Vagina (tissue), 2 donors: ENCODE measurements at regions not wholly inside any gene's neighbourhood (a gene's known extent, or its start where the extent isn't known, plus 50 kb on each side); places are given as distances from the start of the nearest gene placed in this dataset.

Experiments
- CTCF ChIP-seq, 3 experiments: fragments of 450-650 bp in 2 of 3; fragments of 200-600 bp in 1 of 3; sonication (generic) in 1 of 3; IDR thresholded peaks; one replicate each; pipeline ENCODE4 v1.5.1; 2017 to 2019; ENCODE audit warnings: antibody characterized with exemption in 3 of 3, mild to moderate bottlenecking in 2 of 3, moderate library complexity in 2 of 3
- POLR2A ChIP-seq, 2 donors: fragments of 450-650 bp; IDR thresholded peaks; one replicate each; pipeline ENCODE4 v1.6.1; 2017; ENCODE audit warnings: antibody characterized with exemption in 2 of 2, mild to moderate bottlenecking in 2 of 2, moderate library complexity in 2 of 2
- POLR2AphosphoS5 ChIP-seq, 2 donors: sonication (generic); formaldehyde crosslinking; IDR thresholded peaks; one replicate each; pipeline ENCODE4 v1.9.0; 2017; ENCODE audit warnings: antibody characterized with exemption in 2 of 2, mild to moderate bottlenecking in 2 of 2, low read depth in 1 of 2; ENCODE audit not compliant: insufficient read depth in 1 of 2

- TF ChIP-seq POLR2AphosphoS5 (IDR thresholded peaks at IDR 0.05; ENCODE audit: insufficient read depth in 1 of 2, low read depth in 1 of 2) (no peak), POLR2A (IDR thresholded peaks at IDR 0.05) (no peak), CTCF (IDR thresholded peaks at IDR 0.05) (no peak)
Measured at GRCh38 chr22:48077699-48078098, 1315.2 kb downstream of the TBC1D22A start.
